ENCODE measurements at regions not wholly inside any gene's neighbourhood (a gene's known extent, or its start where the extent isn't known, plus 50 kb on each side); places are given as distances from the start of the nearest gene placed in this dataset.

- TF ChIP-seq CTCF (IDR thresholded peaks at IDR 0.05) = no peak
- TF ChIP-seq POLR2A (IDR thresholded peaks at IDR 0.05) = no peak
These were observed 469.9 kb downstream of the COG6 start for GRCh38 chr13:40125336-40125735.

Measured in Peyer's patch (tissue), 4 donors.